Stomach (tissue), 4 donors: ENCODE measurements at regions not wholly inside any gene's neighbourhood (a gene's known extent, or its start where the extent isn't known, plus 50 kb on each side); places are given as distances from the start of the nearest gene placed in this dataset.

ENCODE experiments used
- CTCF ChIP-seq, 7 experiments: fragments of 450-650 bp in 4 of 7; fragments of 200-600 bp in 3 of 7; sonication (generic) in 3 of 7; IDR thresholded peaks; one replicate each; pipeline ENCODE4 v1.5.1; 2016 to 2019; ENCODE audit warnings: antibody characterized with exemption in 7 of 7, control low read depth in 2 of 7, mild to moderate bottlenecking in 1 of 7
- EP300 ChIP-seq: sonication (generic); formaldehyde crosslinking; IDR thresholded peaks from one replicate; pipeline ENCODE4 v1.6.1; 2017; ENCODE audit warnings: antibody characterized with exemption
- POLR2AphosphoS5 ChIP-seq, 3 donors: sonication (generic); formaldehyde crosslinking; IDR thresholded peaks; one replicate each; pipeline ENCODE4 v1.6.1; 2016; ENCODE audit warnings: antibody characterized with exemption in 3 of 3

- TF ChIP-seq CTCF (IDR thresholded peaks at IDR 0.05) (no peak), EP300 (no peak), POLR2AphosphoS5 (IDR thresholded peaks at IDR 0.05) (no peak)
Observed at GRCh38 chr10:44723082-44723481, 188.1 kb upstream of the TMEM72 start.
